Upper lobe of right lung (tissue), 1 donor: ENCODE measurements at regions not wholly inside any gene's neighbourhood (a gene's known extent, or its start where the extent isn't known, plus 50 kb on each side); places are given as distances from the start of the nearest gene placed in this dataset.

ENCODE experiments used
- ATAC-seq: fragments of 200-7000 bp; cut with Tn5 transposase; one replicate; pipeline ENCODE4 v1.9.1; 2020; ENCODE audit warnings: mild to moderate bottlenecking, moderate library complexity
- DNase-seq: peaks from one replicate; pipeline ENCODE4 v3.0.0-alpha.2; 2020
- H3K27ac ChIP-seq: fragments of 200-600 bp; one replicate; pipeline ENCODE4 v1.8.0; 2022
- H3K27me3 ChIP-seq: fragments of 200-600 bp; one replicate; pipeline ENCODE4 v1.8.0; 2022; ENCODE audit warnings: mild to moderate bottlenecking
- H3K36me3 ChIP-seq: fragments of 200-600 bp; one replicate; pipeline ENCODE4 v1.8.0; 2022
- H3K4me1 ChIP-seq: fragments of 200-600 bp; one replicate; pipeline ENCODE4 v1.8.0; 2022
- H3K4me3 ChIP-seq: fragments of 200-600 bp; one replicate; pipeline ENCODE4 v1.8.0; 2022; ENCODE audit warnings: mild to moderate bottlenecking
- H3K9me3 ChIP-seq: fragments of 200-600 bp; one replicate; pipeline ENCODE4 v1.8.0; 2022
- CTCF ChIP-seq: fragments of 200-600 bp; IDR thresholded peaks from one replicate; pipeline ENCODE4 v1.8.0; 2022; ENCODE audit warnings: antibody characterized with exemption
- intact Hi-C: fragments of 100-400 bp; cut with DNase I; formaldehyde crosslinking; loops from one replicate; pipeline ENCODE4 v1.11.0; 2022
- donor health status: DM: no; HTN: yes; CAD: no; lungs with severe emphysema.

GRCh38 chr5:51644976-51645375 lies 261.7 kb downstream of the ISL1 start:
- no peak for TF ChIP-seq CTCF
- no peaks in the 10 kb centered on the region for H3K36me3 ChIP-seq
- no peak for DNase-seq
- H3K27ac ChIP-seq, result no peak overlapping the region
- no peak overlapping the region for H3K4me3 ChIP-seq
- H3K27me3 ChIP-seq, result no peaks in the 10 kb centered on the region
- intact Hi-C loops, result no loop called here
- no peaks in the 10 kb centered on the region for H3K4me1 ChIP-seq
- no peak for ATAC-seq
- no peaks in the 10 kb centered on the region for H3K9me3 ChIP-seq

- DNase-seq (no peak), ATAC-seq (no peak)
- no peaks in the 10 kb centered on the region for H3K27me3 ChIP-seq
- no peak overlapping the region for H3K27ac ChIP-seq
- no peak for TF ChIP-seq CTCF
- no peaks in the 10 kb centered on the region for H3K36me3 ChIP-seq
- intact Hi-C loops, result no loop called here
- no peaks in the 10 kb centered on the region for H3K9me3 ChIP-seq
- H3K4me1 ChIP-seq, result no peaks in the 10 kb centered on the region
- H3K4me3 ChIP-seq, result no peak overlapping the region
Observed at GRCh38 chr5:51646482-51646881, 263.2 kb downstream of the ISL1 start.

GRCh38 chr5:51650824-51651223 lies 267.6 kb downstream of the ISL1 start:
- no peak overlapping the region for H3K27ac ChIP-seq
- ATAC-seq (no peak), DNase-seq (no peak)
- no peaks in the 10 kb centered on the region for H3K4me1 ChIP-seq
- intact Hi-C loops, result no loop called here
- no peak for TF ChIP-seq CTCF
- no peaks in the 10 kb centered on the region for H3K27me3 ChIP-seq
- no peak overlapping the region for H3K4me3 ChIP-seq
- H3K9me3 ChIP-seq, result no peaks in the 10 kb centered on the region
- H3K36me3 ChIP-seq, result no peaks in the 10 kb centered on the region

- no peak for ATAC-seq
- Histone ChIP-seq H3K27ac (no peak overlapping the region), H3K27me3 (no peaks in the 10 kb centered on the region), H3K9me3 (no peaks in the 10 kb centered on the region), H3K4me3 (no peak overlapping the region), H3K4me1 (no peaks in the 10 kb centered on the region), H3K36me3 (no peaks in the 10 kb centered on the region)
- no peak for DNase-seq
- TF ChIP-seq CTCF, result no peak
- intact Hi-C loops, result no loop called here
Observed at GRCh38 chr5:51651476-51651875, 268.2 kb downstream of the ISL1 start.

GRCh38 chr5:51651889-51652288 lies 268.6 kb downstream of the ISL1 start:
- Histone ChIP-seq H3K4me1 (no peaks in the 10 kb centered on the region), H3K36me3 (no peaks in the 10 kb centered on the region)
- ATAC-seq, result no peak

More at GRCh38 chr5:51651889-51652288, 268.6 kb downstream of the ISL1 start:
- H3K27me3 ChIP-seq, result no peaks in the 10 kb centered on the region
- H3K27ac ChIP-seq, result no peak overlapping the region
- TF ChIP-seq CTCF, result no peak
- intact Hi-C loops, result no loop called here
- DNase-seq, result no peak
- no peaks in the 10 kb centered on the region for H3K9me3 ChIP-seq
- no peak overlapping the region for H3K4me3 ChIP-seq
